WERI-Rb-1 (cell line): ENCODE measurements at regions not wholly inside any gene's neighbourhood (a gene's known extent, or its start where the extent isn't known, plus 50 kb on each side); places are given as distances from the start of the nearest gene placed in this dataset.
A peak's percentile ranks its signal among the peaks of the same experiment; 100 is the strongest.

Experiments
- DNase-seq: peaks from one replicate; pipeline ENCODE4 v3.0.0-alpha.2; 2020
- H3K27ac ChIP-seq: fragments of 250-450 bp; sonication (Bioruptor Pico); 2 replicates; pipeline ENCODE4 v1.5.1; 2020; ENCODE audit warnings: mild to moderate bottlenecking, moderate library complexity
- H3K27me3 ChIP-seq: fragments of 250-450 bp; sonication (Bioruptor Pico); 2 replicates; pipeline ENCODE4 v1.5.1; 2021; ENCODE audit warnings: mild to moderate bottlenecking, low read depth, moderate library complexity; ENCODE audit not compliant: insufficient read depth, severe bottlenecking
- H3K36me3 ChIP-seq: fragments of 250-450 bp; sonication (Bioruptor Pico); 2 replicates; pipeline ENCODE4 v1.5.1; 2020; ENCODE audit warnings: mild to moderate bottlenecking, moderate library complexity
- H3K4me3 ChIP-seq: 2 replicates; pipeline ENCODE4 v1.5.1; 2011; ENCODE audit warnings: low read depth, mild to moderate bottlenecking, control low read depth, low read length
- H3K9me3 ChIP-seq: fragments of 250-450 bp; sonication (Bioruptor Pico); 2 replicates; pipeline ENCODE4 v1.5.1; 2021; ENCODE audit warnings: mild to moderate bottlenecking, moderate library complexity; ENCODE audit not compliant: severe bottlenecking
- CTCF ChIP-seq: IDR thresholded peaks from 2 replicates; pipeline ENCODE4 v1.5.1; 2011; ENCODE audit warnings: low read depth, mild to moderate bottlenecking, control low read depth, inconsistent platforms, low read length

DNA sequence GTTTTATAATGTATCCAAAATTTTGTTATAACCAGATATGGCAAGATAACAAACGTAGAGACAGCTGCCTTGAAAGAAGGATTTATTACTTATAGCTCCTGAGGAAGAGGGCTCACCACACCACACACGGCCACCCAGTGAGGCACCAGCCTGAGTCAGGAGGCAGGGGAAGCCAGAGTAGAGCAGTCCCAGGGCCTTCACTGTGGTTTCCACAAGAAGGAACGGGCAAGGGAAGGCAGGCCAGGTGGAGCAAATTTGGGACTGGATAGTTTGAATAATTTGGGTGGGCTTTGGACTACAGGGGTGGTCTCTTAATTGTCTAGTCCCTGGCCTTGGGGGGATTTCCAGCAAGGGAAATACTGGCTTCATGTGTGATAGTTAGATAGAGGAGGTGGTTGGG, 72.5 kb downstream of the RRAGC start:
- H3K9me3 ChIP-seq = no peaks in the 10 kb centered on the region
- no peak for TF ChIP-seq CTCF
- no peak for DNase-seq
- no peak overlapping the region for H3K27ac ChIP-seq
- no peaks in the 10 kb centered on the region for H3K36me3 ChIP-seq
- no peak overlapping the region for H3K4me3 ChIP-seq
- H3K27me3 ChIP-seq = no peaks in the 10 kb centered on the region

GRCh38 chr1:38786040-38786436, 73.5 kb downstream of the RRAGC start:
- no peaks in the 10 kb centered on the region for H3K27me3 ChIP-seq
- H3K4me3 ChIP-seq = no peak overlapping the region
- DNase-seq = no peak
- no peaks in the 10 kb centered on the region for H3K9me3 ChIP-seq
- no peak for TF ChIP-seq CTCF
- no peak overlapping the region for H3K27ac ChIP-seq
- H3K36me3 ChIP-seq = no peaks in the 10 kb centered on the region

GRCh38 chr1:38785285-38786039, 74.1 kb downstream of the RRAGC start:
- DNase-seq = no peak
- TF ChIP-seq CTCF = no peak
- Histone ChIP-seq H3K27me3 (no peaks in the 10 kb centered on the region), H3K9me3 (no peaks in the 10 kb centered on the region), H3K36me3 (no peaks in the 10 kb centered on the region), H3K4me3 (no peak overlapping the region), H3K27ac (no peak overlapping the region)

DNA sequence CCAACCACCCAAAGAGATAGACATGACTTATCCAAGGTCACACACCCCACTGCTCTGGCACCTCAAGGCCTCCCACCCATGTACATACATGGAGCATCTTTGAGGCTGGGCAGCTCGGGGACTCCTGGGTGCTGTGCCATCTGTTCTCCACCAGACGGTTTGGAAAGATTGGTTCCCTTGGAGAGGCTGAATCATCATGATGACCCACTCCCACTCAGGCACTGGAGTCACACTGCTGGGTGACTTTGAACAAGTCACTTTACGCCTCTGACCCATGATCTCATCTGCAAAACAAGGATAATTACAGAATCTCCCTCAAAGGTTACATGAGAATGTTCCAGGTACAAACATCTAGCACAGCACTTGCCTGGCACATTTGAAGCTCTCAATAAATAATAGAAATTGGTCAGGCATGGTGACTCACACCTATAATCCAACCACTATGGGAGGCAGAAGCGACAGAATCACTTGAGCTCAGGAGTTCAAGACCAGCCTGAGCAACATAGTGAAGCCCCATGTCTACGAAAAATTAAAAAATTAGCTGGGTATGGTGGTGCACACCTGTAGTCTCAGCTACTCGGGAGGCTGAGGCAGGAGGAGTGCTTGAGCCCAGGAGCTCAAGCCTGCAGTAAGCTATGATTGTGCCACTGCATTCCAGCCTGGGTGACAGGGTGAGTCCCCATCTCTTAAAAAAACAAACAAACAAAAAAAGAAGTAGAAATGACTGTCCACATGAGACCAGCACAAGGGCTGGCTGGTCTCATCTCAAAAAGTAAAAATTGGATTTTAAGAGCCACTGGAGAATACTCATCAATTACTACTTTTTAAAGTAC, 74.9 kb downstream of the RRAGC start:
- DNase-seq = no peak
- no peak for TF ChIP-seq CTCF
- no peaks in the 10 kb centered on the region for H3K36me3 ChIP-seq
- H3K4me3 ChIP-seq = no peak overlapping the region
- no peak overlapping the region for H3K27ac ChIP-seq
- H3K27me3 ChIP-seq = no peaks in the 10 kb centered on the region
- H3K9me3 ChIP-seq = no peaks in the 10 kb centered on the region

GRCh38 chr1:38783640-38784229, 75.8 kb downstream of the RRAGC start:
- H3K27ac ChIP-seq = peak overlapping the region; percentile 28
- TF ChIP-seq CTCF = no peak
- H3K27me3 ChIP-seq = no peaks in the 10 kb centered on the region
- peak; percentile 59 for DNase-seq
- H3K9me3 ChIP-seq = no peaks in the 10 kb centered on the region
- no peaks in the 10 kb centered on the region for H3K36me3 ChIP-seq
- H3K4me3 ChIP-seq = peak overlapping the region; percentile 39
